PFSK-1 (cell line): ENCODE measurements at regions not wholly inside any gene's neighbourhood (a gene's known extent, or its start where the extent isn't known, plus 50 kb on each side); places are given as distances from the start of the nearest gene placed in this dataset.

Experiments used
- FOXP2 ChIP-seq: optimal IDR thresholded peaks from 2 replicates; pipeline ENCODE3; 2011; ENCODE audit warnings: borderline replicate concordance, control low read depth, inconsistent platforms; ENCODE audit not compliant: insufficient read depth; ENCODE audit errors: extremely low read length, extremely low read depth
- POLR2AphosphoS5 ChIP-seq: IDR thresholded peaks from 2 replicates; pipeline ENCODE4 v1.6.1; 2012; ENCODE audit warnings: low read depth, mild to moderate bottlenecking, control low read depth, low read length, moderate library complexity
- SIN3A ChIP-seq: IDR thresholded peaks from 2 replicates; pipeline ENCODE4 v1.6.1; 2012; ENCODE audit warnings: mild to moderate bottlenecking, low read length, moderate library complexity, borderline replicate concordance; ENCODE audit not compliant: insufficient read depth
- TAF1 ChIP-seq: IDR thresholded peaks from 2 replicates; pipeline ENCODE4 v1.6.1; 2012; ENCODE audit warnings: low read length, control low read depth, borderline replicate concordance; ENCODE audit not compliant: insufficient read depth
- TF ChIP-seq, protein P1 (sequence below), 2 experiments: IDR thresholded peaks; 2 replicates each; pipeline versions ENCODE4 v1.6.1 to v1.8.0; 2011 to 2012; ENCODE audit warnings: low read depth in 2 of 2, low read length in 2 of 2, control low read depth in 1 of 2, inconsistent platforms in 1 of 2, mild to moderate bottlenecking in 1 of 2, moderate library complexity in 1 of 2; ENCODE audit not compliant: insufficient read depth in 1 of 2

DNA sequence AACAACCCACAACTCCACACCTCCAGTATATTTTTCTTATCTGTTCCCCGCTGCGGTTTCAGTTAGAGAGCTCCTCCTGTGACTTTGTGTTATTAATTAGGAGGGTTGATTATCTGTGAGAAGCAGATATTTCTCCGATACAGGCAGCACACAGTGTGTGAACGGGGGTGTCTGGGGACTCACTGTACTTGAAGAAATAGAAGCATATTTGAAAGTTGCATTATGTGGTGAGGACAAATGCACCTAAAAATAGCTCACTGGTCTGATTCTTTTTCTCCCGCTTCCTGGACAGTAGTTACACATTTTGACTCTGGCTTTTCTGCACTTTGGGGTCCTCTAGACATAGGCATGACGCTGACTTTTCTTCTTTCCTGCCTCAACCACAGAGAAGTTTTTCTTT, 277.7 kb downstream of the VRK1 start:
- no peak for TF ChIP-seq FOXP2
- no peak for TF ChIP-seq SIN3A
- TF ChIP-seq, protein P1, sequence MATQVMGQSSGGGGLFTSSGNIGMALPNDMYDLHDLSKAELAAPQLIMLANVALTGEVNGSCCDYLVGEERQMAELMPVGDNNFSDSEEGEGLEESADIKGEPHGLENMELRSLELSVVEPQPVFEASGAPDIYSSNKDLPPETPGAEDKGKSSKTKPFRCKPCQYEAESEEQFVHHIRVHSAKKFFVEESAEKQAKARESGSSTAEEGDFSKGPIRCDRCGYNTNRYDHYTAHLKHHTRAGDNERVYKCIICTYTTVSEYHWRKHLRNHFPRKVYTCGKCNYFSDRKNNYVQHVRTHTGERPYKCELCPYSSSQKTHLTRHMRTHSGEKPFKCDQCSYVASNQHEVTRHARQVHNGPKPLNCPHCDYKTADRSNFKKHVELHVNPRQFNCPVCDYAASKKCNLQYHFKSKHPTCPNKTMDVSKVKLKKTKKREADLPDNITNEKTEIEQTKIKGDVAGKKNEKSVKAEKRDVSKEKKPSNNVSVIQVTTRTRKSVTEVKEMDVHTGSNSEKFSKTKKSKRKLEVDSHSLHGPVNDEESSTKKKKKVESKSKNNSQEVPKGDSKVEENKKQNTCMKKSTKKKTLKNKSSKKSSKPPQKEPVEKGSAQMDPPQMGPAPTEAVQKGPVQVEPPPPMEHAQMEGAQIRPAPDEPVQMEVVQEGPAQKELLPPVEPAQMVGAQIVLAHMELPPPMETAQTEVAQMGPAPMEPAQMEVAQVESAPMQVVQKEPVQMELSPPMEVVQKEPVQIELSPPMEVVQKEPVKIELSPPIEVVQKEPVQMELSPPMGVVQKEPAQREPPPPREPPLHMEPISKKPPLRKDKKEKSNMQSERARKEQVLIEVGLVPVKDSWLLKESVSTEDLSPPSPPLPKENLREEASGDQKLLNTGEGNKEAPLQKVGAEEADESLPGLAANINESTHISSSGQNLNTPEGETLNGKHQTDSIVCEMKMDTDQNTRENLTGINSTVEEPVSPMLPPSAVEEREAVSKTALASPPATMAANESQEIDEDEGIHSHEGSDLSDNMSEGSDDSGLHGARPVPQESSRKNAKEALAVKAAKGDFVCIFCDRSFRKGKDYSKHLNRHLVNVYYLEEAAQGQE (IDR thresholded peaks at IDR 0.05; ENCODE audit: insufficient read depth in 1 of 2, low read depth in 2 of 2, low read length in 2 of 2) = no peak
- no peak for TF ChIP-seq TAF1

GRCh38 chr14:97077253-97077653, 280.1 kb downstream of the VRK1 start:
- TF ChIP-seq FOXP2 (no peak), TAF1 (no peak), SIN3A (no peak), POLR2AphosphoS5 (no peak)
- TF ChIP-seq, protein P1 (IDR thresholded peaks at IDR 0.05; ENCODE audit: insufficient read depth in 1 of 2, low read depth in 2 of 2, low read length in 2 of 2) = no peak

DNA sequence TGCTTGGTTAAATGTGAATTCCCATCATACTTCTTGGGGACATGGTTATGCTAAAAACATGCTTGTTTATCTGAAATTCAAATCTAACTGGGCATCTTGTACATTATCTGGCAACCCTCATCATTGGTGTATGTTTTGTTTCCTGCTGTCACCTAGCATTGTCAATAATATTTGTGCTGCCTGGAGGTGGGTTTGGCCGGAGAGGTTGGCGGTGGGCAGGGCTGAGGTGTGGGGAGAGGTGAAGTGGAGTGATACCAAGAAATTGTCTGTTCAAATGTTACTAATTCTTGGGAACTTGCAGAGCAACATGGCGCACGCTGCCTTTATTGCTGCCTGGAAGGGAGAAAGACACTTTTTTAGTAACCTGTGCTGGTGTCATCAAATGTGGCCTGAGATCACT, 280.5 kb downstream of the VRK1 start:
- TF ChIP-seq, protein P1 (IDR thresholded peaks at IDR 0.05; ENCODE audit: insufficient read depth in 1 of 2, low read depth in 2 of 2, low read length in 2 of 2) = no peak
- TF ChIP-seq TAF1 = no peak

DNA sequence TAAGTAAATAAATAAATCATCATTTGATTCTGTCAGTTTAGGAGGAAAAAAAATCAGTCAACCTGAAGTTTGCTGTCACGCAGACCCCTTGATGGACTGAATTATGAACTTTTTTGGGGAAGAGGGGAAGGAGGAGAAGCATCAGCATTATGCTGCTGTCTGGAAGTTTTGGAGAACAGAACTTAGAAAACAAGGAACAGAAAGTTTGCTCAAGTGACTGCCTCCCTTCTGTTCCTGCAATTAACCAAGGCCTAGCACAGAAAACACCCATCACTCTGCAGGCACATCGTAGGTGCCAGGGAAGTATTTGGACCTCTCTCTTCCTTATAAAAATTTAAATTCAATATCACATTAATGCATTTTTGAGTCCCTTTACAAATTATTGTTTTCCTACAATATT, 283.8 kb downstream of the VRK1 start:
- TF ChIP-seq, protein P1 (IDR thresholded peaks at IDR 0.05; ENCODE audit: insufficient read depth in 1 of 2, low read depth in 2 of 2, low read length in 2 of 2) = no peak
- no peak for TF ChIP-seq POLR2AphosphoS5
- TF ChIP-seq FOXP2 = no peak
- no peak for TF ChIP-seq TAF1
- no peak for TF ChIP-seq SIN3A

DNA sequence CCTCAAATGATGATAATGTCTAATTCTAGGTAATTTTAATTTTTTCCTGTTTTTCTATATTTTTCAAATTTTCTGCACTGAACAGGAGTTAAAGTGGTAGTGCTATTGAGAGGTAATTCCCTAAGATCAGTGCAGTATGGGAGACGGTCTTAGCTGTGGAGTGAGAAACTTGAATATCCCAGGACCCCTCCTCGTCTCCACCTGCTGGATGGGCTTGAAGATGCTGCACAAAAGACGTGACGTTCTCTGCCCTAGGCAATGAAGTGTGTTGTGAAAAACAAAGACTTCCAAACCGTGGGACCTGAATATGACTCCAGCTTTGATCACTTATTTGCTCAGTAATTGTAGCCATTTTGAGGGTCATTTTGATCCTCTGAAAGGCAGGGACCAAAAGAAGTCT, 298.1 kb downstream of the VRK1 start:
- TF ChIP-seq, protein P1 (IDR thresholded peaks at IDR 0.05; ENCODE audit: insufficient read depth in 1 of 2, low read depth in 2 of 2, low read length in 2 of 2) = no peak
